ENCODE measurements at regions not wholly inside any gene's neighbourhood (a gene's known extent, or its start where the extent isn't known, plus 50 kb on each side); places are given as distances from the start of the nearest gene placed in this dataset.

- DNase-seq, result no peak
These were observed 611.0 kb downstream of the KCTD8 start for GRCh38 chr4:43837604-43838003.

DNA sequence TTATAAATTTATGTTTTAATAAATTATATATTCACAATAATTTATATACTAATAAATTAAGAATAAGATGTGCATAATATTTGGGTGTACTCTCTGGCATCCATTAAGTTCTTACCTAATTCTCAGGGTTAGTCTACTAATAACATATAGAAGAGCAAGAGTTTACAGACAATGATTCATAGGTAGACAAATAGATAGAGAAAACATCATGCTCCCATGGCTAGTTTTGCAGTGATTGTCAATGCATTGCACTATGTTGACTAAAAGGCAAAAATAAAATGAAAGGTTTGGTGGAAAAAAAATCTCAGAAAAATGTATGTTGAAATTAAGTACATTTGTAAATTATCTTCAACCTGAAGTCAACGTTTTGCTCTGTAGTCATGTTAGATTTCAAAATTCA lies 606.0 kb downstream of the KCTD8 start:
- no peak for DNase-seq

GRCh38 chr4:43843501-43843900 lies 605.1 kb downstream of the KCTD8 start:
- no peak for DNase-seq

GRCh38 chr4:43846111-43846587 lies 602.5 kb downstream of the KCTD8 start:
- DNase-seq, result no peak

GRCh38 chr4:43853565-43854264 lies 594.9 kb downstream of the KCTD8 start:
- no peak for DNase-seq

DNA sequence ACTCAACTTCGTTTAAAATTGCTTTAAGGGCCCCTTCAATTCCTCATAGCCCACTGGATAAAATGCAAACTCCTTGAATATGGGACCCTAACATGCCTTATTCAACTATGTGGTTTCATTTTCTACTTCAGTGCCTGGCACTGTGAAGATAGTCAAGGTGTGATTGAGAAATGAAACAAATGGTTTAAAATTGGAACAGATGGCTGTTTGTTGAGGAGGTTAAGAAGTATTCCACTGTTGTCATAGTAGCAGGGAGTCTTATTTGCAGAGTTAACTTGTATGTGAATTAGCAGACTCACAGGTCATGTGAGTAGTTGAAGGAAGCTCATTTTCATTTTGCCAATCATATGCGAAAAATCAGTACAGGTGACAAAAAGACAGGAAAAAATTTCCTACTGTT lies 593.3 kb downstream of the KCTD8 start:
- no peak for DNase-seq

- DNase-seq, result no peak
These were observed 583.9 kb downstream of the KCTD8 start for GRCh38 chr4:43864616-43865146.

DNA sequence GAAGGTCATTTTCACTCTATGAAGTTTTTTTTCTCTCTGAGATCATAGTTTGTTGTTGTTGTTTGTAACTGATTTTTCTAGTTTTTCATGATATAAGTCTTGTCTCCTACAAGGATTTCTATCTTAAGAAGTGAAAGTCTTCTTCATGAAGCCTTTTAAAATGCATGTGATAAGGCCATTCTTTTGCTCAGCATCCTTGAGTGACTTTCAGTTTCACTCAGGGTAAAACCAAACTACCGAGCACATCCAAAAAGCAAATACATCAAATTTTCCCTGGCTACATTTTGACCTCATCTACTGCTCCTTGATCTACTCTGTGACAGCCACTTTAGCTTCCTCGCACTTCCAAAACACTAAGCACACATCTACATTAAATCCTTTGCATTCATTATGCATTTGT lies 580.7 kb downstream of the KCTD8 start:
- no peak for DNase-seq

DNA sequence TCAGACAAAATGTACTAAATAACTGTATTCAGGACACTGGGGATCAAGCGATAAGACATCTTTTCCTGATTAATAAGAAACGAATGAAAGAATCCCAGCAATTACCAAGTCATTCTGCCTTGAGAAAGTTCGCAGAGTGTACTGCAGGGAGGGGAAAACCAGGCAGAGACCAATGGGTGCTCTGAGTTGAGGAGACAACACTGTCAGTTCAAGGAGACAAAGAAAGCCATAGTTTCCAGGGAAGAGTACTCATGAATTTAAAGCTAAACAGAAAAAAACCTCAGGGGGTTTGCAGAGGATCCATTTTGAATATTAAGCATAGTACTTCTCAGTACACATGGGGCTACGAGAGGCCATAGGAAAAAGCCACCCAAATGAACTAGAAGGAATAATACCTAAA lies 573.0 kb downstream of the KCTD8 start:
- no peak for DNase-seq

DNA sequence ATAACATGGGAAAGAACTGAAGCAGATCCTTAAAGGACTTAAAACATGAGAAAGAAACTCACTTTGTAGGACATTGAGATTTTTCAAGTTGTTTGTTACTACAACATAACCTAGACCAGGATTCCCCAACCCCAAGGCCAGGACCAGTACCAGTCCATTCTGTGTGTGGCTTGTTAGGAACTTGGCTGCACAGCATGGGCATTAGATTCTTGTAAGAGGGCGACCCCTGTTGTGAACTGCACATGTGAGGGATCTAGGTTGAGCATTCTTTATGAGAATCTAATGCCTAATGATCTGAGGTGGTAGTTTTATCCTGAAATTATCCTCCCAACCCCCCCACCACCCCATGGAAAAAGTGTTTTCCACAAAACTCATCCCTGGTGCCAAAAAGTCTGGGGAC lies 566.1 kb downstream of the KCTD8 start:
- no peak for DNase-seq

- no peak for DNase-seq
These were observed 562.4 kb downstream of the KCTD8 start for GRCh38 chr4:43886196-43886595.

DNA sequence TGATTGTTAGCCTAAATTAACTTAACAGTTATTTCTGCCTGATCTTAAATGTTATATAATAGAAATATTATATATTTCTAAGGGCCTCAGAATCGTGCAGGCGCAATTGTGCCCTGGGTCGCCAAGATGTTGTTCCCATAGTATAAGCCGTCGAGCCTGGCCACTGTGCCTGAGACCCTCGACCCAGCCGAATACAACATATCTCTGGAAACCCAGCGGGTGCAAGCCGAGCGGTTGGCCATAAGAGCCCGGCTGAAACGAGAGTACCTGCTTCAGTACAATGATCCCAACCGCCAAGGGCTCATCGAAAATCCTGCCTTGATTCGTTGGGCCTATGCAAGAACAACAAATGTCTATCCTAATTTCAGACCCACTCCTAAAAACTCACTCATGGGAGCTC lies 549.8 kb downstream of the KCTD8 start:
- no peak for DNase-seq

DNA sequence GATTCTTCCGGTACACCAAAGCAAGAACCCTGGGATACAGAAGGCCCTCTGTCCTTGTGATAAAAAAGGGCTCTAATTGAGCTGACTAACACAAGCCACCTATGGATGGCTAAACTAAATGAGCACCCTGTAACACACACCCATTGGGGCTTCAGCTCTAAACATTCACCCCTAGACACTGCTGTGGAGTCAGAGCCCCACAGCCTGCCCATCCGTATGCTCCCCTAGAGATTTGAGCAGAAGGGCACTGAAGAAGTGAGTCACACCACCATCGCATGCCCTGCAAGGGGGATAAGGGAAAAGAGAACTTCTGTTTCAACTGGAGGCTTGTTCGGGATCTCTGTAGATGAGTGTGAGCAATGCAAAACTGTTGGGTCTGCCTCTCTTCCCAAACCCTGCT lies 545.2 kb downstream of the KCTD8 start:
- no peak for DNase-seq

GRCh38 chr4:43918377-43918776 lies 530.2 kb downstream of the KCTD8 start:
- no peak for DNase-seq

GRCh38 chr4:43932448-43932847 lies 516.2 kb downstream of the KCTD8 start:
- DNase-seq, result no peak

DNA sequence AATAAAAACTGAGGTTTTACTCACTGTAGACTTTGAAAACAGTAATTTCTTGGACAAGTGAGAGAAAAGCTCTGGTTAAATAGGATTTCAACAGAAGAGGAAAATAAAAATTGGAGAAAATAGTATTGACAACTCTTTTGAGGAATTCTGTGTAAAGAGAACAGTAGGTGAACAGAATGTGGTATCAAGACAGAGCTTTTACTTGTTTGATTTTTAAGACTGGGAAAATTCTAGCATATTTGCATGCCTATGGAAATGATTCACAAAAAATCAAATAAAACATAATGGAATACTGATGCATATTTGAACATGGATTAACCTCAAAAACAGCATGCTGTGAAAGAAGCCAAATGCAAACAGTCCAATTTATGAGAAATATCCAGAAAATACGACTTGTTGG lies 504.6 kb downstream of the KCTD8 start:
- DNase-seq, result no peak

DNA sequence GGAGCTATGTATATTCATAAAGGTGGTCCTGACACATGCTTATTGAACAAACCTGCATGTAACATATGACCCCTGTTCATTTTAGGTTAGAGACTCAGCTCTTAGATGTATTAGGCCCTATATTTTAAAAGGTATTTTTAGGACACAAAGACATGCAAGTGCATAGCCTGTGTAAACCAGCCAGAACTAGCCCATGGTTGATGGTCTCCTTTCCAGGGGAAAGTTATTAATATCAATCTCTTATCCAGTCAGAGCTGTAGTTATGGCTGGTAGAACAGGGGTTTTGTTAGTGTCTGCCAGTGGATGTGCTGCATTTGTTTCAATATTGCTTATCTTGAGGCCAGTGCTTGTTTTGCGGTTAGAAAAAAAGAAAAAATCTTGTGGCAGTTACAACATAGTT lies 488.6 kb downstream of the KCTD8 start:
- no peak for DNase-seq

- DNase-seq, result no peak
These were observed 480.6 kb downstream of the KCTD8 start for GRCh38 chr4:43968011-43968410.

- no peak for DNase-seq
These were observed 465.0 kb downstream of the KCTD8 start for GRCh38 chr4:43983610-43984009.

GRCh38 chr4:43987331-43987944 lies 461.2 kb downstream of the KCTD8 start:
- no peak for DNase-seq

DNA sequence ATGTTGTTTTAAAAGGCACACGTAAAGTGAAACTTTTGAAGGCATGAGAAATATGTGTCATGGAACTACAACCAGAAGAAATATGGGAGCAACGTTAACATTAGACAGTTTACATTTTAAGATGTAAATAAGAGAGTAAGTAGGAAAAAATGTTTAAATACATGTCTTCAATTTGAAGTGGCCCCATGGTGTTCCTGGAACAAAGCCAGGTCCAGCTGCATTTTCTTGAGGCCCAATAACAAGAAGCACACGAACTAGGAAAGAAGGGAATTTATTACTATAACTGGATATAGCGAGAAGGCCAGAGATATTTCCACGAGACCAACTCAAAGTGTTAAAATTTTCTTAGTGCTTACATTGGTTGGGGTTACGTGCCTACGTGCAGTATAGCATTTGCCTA lies 458.1 kb downstream of the KCTD8 start:
- DNase-seq, result no peak

GRCh38 chr4:43990963-43991362 lies 457.6 kb downstream of the KCTD8 start:
- no peak for DNase-seq

DNA sequence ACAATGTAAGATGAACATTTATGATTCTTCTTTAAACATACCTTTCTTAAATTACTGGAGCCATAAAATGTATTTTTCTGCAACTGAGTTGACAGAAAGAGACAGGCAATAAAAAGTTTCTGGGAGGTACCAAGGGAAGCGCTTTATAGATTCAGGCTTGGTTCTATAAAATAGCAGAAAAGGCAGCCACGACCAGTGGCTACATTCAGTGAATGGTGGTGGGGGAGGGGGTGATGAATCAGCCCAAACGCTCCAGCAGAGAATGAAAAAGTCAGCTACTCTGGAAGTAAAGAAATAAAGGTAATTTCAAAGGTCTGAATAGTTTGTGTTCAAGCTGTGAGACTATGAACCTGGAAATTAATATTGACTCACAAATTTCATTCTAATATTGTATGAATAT lies 456.1 kb downstream of the KCTD8 start:
- no peak for DNase-seq

DNA sequence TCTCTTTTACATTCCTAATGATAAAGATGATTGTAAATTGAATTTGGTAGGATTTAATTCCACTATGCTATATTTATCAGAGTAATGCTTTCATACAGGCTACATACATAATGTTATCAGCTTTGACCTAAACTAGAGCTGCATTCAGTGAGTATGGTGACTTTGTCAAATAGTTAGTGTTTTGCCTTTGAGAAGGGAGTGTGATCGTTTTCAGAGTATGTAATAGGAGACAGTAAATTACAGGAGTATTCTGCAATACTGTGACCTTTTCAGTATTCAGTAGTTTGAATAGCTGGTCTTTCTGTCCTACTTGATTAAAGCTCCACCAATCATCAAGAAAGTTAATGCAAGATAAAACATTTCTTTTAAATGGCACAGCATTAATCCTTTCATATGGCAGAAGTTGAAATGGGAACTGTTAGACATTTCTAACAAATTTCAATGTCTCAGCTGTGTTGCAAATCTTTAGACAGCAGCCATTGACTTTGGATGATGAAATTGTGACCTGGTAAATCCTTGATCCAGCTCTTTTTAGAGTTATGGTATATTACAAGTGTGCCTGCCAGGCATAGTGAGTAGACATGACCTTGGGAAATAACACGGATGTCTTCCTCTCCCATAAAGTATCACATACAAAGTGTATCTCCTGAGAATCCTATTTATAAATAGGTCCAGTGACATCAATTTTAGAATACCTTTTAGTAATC lies 455.3 kb downstream of the KCTD8 start:
- DNase-seq, result no peak
